ENCODE measurements at regions not wholly inside any gene's neighbourhood (a gene's known extent, or its start where the extent isn't known, plus 50 kb on each side); places are given as distances from the start of the nearest gene placed in this dataset.

DNA sequence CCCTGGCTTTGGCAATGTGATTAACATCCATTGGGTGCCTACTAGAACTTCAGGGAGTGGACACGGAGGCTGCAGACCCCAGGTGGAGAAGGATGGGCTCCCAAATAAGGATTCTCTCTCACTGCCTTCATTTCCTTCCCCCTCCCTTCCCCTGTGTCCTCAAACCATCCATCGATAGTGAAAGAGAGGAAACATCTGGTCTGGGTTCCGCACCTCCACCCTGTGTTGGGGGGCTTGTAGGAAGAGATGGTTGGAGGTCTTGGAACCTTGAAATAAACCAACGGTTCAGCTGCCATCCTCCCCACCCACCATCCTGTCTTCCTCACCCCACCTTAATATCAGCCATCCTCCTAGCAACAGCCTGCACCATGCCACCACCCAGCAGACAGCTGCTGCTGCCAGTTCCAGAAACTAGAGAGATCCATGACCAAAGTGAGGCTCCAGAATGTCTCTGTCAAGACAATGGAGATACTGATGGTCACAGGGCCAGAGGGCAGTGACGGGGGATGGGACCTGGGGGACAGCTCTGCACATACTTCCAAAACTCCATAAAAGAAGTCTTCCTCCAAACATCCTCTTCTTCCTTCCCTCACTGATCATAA, 153.1 kb upstream of the CCND2 start:
- TF ChIP-seq POLR2A (IDR thresholded peaks at IDR 0.05; ENCODE audit: low read length) (no peak), GATA1 (IDR thresholded peaks at IDR 0.05; ENCODE audit: low read depth, low read length) (no peak)
- no peak for DNase-seq

DNA sequence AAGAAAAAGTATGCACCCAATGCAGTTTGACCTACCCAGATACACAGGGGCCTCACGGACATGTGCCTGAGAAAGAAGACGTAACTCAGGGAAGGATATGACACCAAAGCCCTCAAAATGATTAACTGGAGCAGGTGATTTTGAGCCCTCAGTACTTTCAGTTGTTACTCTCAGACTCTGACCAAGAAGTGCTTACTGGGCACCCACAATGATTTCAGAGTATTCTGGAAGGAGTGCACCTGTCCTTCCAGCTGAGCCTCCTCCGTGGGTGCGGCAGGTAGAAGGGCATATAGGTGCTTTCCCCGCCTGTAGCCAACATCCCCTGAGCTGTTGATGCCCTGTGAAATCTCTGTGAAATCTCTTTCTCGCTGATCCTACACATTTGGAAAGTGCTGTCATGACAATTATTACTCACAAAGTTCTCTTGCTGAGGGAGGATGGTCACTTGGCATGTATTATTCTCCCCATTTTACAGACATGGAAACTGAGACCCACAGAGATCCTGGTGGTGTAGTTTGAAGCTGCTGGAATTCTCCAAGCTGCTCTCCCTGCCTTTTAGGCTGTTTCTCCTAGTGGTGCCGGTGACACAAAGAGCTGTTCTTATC, 154.3 kb upstream of the CCND2 start:
- no peak for DNase-seq
- TF ChIP-seq POLR2A (IDR thresholded peaks at IDR 0.05; ENCODE audit: low read length), result no peak
- TF ChIP-seq GATA1 (IDR thresholded peaks at IDR 0.05; ENCODE audit: low read depth, low read length), result no peak

DNA sequence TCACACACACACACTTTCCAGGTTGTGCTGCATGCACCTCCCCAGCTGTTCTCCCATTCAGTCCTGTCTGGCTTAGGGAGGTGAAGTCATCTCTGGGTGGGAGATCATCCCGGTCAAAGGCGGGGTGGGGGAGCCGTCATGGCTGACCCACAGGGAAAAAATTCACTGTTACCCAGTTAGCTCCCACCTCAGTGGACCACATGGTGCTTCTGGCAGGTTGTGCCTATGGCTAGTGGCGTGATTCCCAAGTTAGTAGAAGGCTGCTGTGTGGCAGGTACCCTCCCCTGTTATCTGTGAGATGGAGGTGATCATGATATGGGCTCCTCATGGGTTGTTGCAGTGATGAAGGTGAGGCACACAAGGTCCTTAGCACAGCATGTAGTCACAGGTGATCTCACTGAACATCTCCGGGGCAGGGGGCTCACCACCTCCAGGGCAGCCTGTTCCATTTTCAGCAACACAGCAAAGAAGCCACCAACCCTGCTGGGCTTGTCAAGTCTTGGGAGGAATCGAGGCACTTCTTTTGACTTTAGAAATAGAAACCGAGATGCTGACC, 154.9 kb upstream of the CCND2 start:
- DNase-seq, result no peak
- no peak for TF ChIP-seq POLR2A (IDR thresholded peaks at IDR 0.05; ENCODE audit: low read length)
- no peak for TF ChIP-seq GATA1 (IDR thresholded peaks at IDR 0.05; ENCODE audit: low read depth, low read length)

DNA sequence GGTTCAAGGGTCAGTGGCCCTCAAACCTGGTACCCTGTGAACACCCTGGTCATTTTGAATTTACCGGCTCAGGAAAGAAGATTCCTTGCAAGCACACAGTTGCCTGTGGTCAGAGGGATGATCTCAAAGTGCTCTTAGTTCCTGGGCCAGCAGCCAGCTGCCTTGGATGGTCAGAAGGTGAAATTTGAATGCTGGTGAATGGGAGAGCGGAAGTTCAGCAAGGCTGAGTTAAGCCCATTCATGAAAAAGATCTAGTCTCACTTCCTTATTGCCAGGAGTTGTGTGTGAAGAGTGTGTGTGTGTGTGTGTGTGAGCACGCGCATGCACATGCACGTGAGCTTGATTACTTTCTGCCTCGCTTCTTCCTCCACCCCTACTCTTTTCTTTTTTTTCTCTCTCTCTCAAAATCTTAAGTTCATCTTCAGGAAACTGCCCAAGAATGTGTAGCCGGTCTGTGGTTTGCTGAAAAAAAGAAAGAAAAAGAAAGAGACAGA, 155.5 kb upstream of the CCND2 start:
- no peak for DNase-seq
- TF ChIP-seq GATA1 (IDR thresholded peaks at IDR 0.05; ENCODE audit: low read depth, low read length), result no peak
- TF ChIP-seq POLR2A (IDR thresholded peaks at IDR 0.05; ENCODE audit: low read length), result no peak

DNA sequence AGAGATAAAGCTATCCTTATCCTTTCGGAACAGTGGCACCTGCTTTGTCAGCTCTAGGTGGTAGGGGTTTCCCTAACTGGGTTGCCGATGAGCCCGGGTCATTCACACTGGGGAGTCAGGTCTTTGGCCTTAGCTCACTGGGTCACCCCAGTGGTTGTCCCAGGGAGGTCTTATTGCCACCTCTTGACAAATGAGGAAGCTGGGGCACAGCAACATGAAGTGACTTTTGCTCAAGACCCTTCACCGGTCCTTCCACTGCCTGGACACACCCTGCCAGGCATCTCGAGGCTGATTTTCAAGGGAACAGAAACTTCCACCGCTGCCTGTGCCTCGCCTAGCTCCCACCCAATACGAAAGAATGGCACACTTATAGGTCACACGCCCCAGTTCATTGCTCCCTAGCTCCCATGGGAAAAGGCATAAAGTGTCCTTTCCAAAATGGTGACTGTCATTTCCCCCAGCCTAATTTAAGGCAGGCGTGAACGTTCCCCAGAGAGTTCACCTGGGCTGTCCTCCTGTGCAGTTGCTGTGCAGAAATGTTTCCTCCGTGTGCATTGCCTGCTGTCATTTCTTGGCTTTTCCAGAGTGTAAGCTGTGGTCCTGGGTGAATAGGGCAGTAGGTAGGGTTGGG, 156.1 kb upstream of the CCND2 start:
- TF ChIP-seq POLR2A (IDR thresholded peaks at IDR 0.05; ENCODE audit: low read length), result no peak
- no peak for TF ChIP-seq GATA1 (IDR thresholded peaks at IDR 0.05; ENCODE audit: low read depth, low read length)
- no peak for DNase-seq

DNA sequence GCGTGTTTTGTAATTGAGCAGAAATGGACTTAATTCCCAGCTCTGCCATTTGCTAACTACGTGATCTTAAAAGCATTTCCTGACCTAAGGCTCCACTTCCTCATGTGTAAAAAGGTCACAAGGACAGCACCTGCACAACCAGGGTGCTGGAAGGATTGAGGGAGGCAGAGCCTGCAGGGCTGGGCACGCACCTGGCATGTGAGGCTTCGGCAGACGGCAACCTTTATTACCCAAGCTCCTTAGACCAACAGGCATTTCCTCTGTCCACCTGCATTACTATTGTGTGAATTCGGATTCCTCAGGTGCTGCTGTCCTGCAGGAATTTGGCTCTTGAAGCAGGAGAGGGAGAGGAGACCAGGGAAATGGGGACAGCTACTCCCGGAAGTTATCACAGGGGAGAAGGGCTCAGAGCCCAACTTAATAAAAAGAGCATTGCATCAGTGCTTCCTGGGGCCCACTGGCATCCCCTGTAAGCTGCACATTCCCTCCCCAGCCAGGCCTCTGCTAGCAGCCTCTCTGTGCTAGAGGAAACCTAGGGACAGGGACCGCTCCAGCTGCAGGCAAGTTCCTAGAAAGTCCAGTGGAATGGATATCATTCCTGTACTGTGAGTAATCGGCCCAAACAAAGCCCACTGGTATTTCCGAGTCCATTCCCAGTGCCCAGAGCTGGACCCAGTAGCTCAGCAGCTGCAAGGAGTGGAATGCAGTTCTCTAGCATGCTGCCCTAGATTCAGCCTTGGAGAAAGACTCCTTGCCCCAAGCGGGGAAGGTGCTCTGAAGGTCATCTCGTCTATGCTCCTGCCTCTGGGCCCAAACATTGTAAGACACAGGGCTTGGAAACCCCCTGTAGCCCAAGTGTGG, 157.1 kb upstream of the CCND2 start:
- TF ChIP-seq GATA1 (IDR thresholded peaks at IDR 0.05; ENCODE audit: low read depth, low read length) (no peak), POLR2A (IDR thresholded peaks at IDR 0.05; ENCODE audit: low read length) (no peak)
- DNase-seq, result no peak

DNA sequence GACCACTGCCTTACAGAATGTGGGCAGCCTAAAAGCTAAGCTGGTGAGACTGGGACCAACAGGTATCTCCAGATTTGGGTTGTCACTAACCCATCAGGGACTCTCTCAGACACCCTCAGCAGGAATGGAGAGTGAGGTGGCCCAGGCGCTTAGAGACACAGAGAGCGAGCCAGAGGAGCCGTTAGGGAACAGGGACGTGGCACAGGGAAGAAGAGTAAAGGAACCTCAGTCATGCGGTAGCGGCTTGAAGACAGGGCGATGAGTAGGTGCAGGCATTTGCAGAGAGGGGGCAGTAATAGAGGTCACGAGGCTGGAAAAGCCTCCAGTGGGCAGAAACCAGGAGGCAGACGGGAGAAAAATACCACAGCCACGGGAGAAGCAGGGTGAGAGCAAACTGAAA, 158.0 kb upstream of the CCND2 start:
- no peak for DNase-seq
- no peak for TF ChIP-seq POLR2A (IDR thresholded peaks at IDR 0.05; ENCODE audit: low read length)
- no peak for TF ChIP-seq GATA1 (IDR thresholded peaks at IDR 0.05; ENCODE audit: low read depth, low read length)

DNA sequence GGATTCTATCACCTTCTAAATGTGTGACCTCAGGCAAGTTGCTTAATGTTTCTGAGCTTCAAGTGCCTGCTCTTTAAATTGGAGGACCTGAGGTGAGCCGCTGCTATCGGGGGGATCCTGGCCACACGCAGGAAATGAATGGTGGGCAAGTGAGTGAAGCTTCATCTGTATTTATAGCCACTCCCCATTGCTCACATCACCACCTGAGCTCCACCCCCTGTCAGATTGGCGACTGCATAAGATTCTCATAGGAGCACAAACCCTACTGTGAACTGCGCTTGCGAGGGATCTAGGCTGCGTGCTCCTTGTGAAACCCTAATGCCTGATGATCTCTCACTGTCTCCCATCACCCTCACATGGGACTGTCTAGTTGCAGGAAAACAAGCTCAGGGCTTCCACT, 158.6 kb upstream of the CCND2 start:
- no peak for TF ChIP-seq GATA1 (IDR thresholded peaks at IDR 0.05; ENCODE audit: low read depth, low read length)
- TF ChIP-seq POLR2A (IDR thresholded peaks at IDR 0.05; ENCODE audit: low read length), result no peak
- no peak for DNase-seq

DNA sequence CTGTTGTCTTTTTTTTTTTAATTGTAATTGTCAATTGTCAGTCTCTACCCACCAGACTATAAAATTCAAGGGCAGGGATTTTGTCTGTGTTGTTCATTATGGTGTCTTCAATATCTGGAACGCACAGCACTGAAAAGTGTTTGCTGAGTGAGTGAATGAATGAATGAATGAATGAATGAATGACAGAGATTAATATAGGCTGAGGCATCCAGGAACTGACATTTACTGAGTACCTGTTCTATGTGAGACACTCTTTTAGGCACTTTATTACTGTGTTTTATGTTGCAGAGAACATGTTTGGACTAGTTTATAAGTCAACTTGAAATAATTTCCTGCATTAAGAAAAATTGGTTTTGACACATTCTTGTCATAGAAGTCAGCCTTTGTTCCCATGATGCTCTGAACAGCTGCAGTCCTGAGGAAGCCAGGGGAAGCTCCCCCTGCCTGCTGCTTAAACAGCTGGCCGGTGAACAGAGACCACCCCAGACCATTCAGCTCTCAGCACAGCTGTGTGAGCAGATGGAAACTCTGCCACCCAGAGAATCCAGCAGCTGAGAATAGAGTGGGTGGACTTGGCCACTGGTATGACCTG, 160.7 kb upstream of the CCND2 start:
- DNase-seq, result no peak
- TF ChIP-seq POLR2A (IDR thresholded peaks at IDR 0.05; ENCODE audit: low read length), result no peak
- no peak for TF ChIP-seq GATA1 (IDR thresholded peaks at IDR 0.05; ENCODE audit: low read depth, low read length)

DNA sequence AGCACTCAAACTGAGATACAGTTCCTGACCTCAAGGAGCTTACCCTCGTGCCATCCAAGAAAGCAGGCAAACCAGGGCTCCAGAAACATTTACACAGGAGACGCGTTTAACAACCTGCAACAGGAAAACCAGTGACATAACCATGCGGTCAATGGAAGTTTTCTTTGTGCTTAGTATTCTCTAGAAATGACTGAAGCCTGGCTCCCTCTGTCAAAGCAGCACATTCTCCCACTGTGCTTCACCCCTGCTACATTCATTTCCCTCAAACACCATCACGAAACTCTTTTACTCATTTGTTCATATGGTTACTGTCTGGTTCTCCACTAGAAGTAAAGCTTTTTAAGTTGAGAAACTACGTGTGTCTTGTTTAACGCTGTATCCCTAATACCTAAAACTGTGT, 161.3 kb upstream of the CCND2 start:
- DNase-seq, result no peak

DNA sequence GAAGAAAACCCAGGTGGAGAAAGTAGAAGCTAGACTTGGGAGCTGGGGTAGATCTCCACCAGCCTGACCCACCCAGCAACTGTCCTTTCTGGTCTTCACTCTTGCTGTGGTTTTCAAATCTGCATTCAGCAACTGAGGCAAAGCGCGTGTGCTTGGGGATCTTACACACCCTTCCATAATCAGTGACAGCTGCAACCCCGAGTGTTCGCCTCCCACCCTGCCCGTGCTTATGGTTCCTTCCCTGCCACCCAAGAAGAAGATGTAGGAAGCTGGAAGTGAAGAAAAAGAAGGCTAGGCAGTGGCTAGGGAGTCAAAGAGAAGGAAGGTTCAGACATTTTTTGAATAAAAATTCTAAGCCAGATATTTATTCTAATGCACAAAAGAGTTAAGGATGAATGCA, 162.6 kb upstream of the CCND2 start:
- TF ChIP-seq POLR2A (IDR thresholded peaks at IDR 0.05; ENCODE audit: low read length), result no peak
- TF ChIP-seq GATA1 (IDR thresholded peaks at IDR 0.05; ENCODE audit: low read depth, low read length), result no peak
- no peak for DNase-seq

More for the DNA sequence above, 161.3 kb upstream of the CCND2 start:
- TF ChIP-seq POLR2A (IDR thresholded peaks at IDR 0.05; ENCODE audit: low read length) (no peak), GATA1 (IDR thresholded peaks at IDR 0.05; ENCODE audit: low read depth, low read length) (no peak)

DNA sequence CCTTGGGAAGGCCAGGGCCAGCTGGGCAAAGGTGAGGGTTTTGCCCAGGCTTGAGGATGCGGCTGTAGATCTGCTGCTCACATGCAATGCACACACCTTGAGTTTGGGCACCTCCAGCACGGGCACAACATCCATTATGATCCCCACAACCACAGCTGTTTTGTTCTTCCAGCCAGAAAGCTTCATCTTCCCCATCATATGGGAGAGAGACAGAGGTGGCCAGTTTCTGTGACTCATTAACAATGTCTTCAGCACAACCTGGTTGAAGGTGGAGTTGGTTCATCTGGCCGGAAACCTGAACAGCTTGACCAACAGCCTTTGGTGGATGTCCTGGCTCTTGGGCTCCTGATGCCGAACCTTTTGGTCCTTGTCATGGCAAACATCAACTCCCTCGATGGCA, 163.7 kb upstream of the CCND2 start:
- TF ChIP-seq GATA1 (IDR thresholded peaks at IDR 0.05; ENCODE audit: low read depth, low read length) (no peak), POLR2A (IDR thresholded peaks at IDR 0.05; ENCODE audit: low read length) (no peak)
- no peak for DNase-seq

DNA sequence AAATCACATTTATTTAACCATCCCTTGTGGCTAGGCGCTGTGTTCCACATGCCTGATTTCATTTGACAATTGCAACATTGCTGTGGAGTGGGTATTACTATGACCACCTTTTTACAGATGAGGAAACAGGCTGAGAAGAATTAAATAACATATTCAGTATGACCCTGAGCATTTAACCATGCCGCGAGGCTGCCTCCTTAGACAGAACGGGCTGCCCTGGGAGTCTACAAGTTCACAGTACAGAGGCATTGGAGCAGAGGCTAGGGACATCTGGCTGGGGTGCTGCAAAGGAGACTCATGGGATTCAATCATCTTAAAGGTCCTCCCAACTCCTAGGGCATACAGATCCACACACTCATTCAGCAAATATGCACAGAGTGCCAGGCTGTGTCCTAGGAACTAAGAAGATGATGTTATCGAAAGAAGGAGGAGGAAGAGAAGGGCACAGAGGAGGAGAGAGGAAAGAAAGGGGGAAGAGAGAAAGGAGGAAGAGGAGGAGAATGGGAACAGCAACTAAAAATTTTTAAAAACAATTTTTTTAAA, 164.7 kb upstream of the CCND2 start:
- DNase-seq, result no peak
- TF ChIP-seq POLR2A (IDR thresholded peaks at IDR 0.05; ENCODE audit: low read length), result no peak
- TF ChIP-seq GATA1 (IDR thresholded peaks at IDR 0.05; ENCODE audit: low read depth, low read length), result no peak

All from erythroblast (primary cell).